H1 (cell line): ENCODE measurements at regions not wholly inside any gene's neighbourhood (a gene's known extent, or its start where the extent isn't known, plus 50 kb on each side); places are given as distances from the start of the nearest gene placed in this dataset.

Experiments used
- CTCF ChIA-PET: fragments of 300-600 bp; sonication (Branson Sonifier 250); formaldehyde crosslinking; loops from one replicate; lab custom pipeline; 2021; ENCODE audit not compliant: partially characterized antibody; lab: Charles Lee
- POLR2A ChIA-PET: fragments of 300-600 bp; sonication (Branson Sonifier 250); formaldehyde crosslinking; loops from one replicate; lab custom pipeline; 2021; ENCODE audit warnings: inconsistent platforms; ENCODE audit not compliant: partially characterized antibody; lab: Charles Lee
- DNase-seq, 2 experiments: peaks; one replicate each; pipeline versions ENCODE4 v3.0.0 to v3.0.0-alpha.2; 2010 to 2022; ENCODE audit warnings: low spot score in 2 of 2, low read depth in 1 of 2, mixed read lengths in 1 of 2
- FAIRE-seq: peaks from 2 replicates; lab custom pipeline; 2011; peaks lifted over from hg19 to GRCh38; lab: Jason Lieb, UNC
- H2AFZ ChIP-seq: 2 replicates; pipeline ENCODE4 v1.8.1; 2012; ENCODE audit warnings: low read length, inconsistent platforms
- H2AK5ac ChIP-seq: 2 replicates; pipeline ENCODE4 v1.6.1; 2013; ENCODE audit warnings: low read depth, low read length
- H2BK120ac ChIP-seq: replicated peaks from 2 replicates; pipeline ENCODE3; 2013; ENCODE audit warnings: low read depth, low read length, inconsistent platforms
- H2BK12ac ChIP-seq: 2 replicates; pipeline ENCODE4 v1.6.1; 2013; ENCODE audit warnings: low read depth, low read length
- H2BK15ac ChIP-seq: 2 replicates; pipeline ENCODE4 v1.6.1; 2013; ENCODE audit warnings: low read length
- H2BK20ac ChIP-seq: 2 replicates; pipeline ENCODE4 v1.6.1; 2013; ENCODE audit warnings: low read length
- H2BK5ac ChIP-seq: 2 replicates; pipeline ENCODE4 v1.6.1; 2013; ENCODE audit warnings: low read depth, low read length
- H3K14ac ChIP-seq: 2 replicates; pipeline ENCODE4 v1.6.1; 2013; ENCODE audit warnings: inconsistent platforms; ENCODE audit not compliant: insufficient read length
- H3K18ac ChIP-seq: 2 replicates; pipeline ENCODE4 v1.6.1; 2013; ENCODE audit warnings: low read length; ENCODE audit errors: extremely low read depth
- H3K23ac ChIP-seq: 2 replicates; pipeline ENCODE4 v1.6.1; 2013; ENCODE audit warnings: inconsistent platforms; ENCODE audit not compliant: insufficient read length
- H3K23me2 ChIP-seq: 2 replicates; pipeline ENCODE4 v1.6.1; 2013; ENCODE audit warnings: low read depth, low read length
- H3K27ac ChIP-seq: 2 replicates; pipeline ENCODE4 v1.6.1; 2011; ENCODE audit warnings: low read depth, low read length, inconsistent platforms
- H3K27me3 ChIP-seq, 4 experiments: replicated peaks in 1 of 4; 1 replicate in 1 of 4; 2 replicates in 3 of 4; pipeline versions ENCODE4 v1.6.1 to v1.8.1; 2011 to 2013; ENCODE audit warnings: low read length in 3 of 4, mild to moderate bottlenecking in 3 of 4, inconsistent platforms in 2 of 4, mixed read lengths in 2 of 4, moderate library complexity in 1 of 4; ENCODE audit not compliant: control insufficient read depth in 3 of 4, insufficient read depth in 3 of 4; ENCODE audit errors: extremely low read depth in 1 of 4
- H3K36me3 ChIP-seq, 4 experiments: 2 replicates each; pipeline versions ENCODE4 v1.6.1 to v1.8.1; 2011 to 2013; ENCODE audit warnings: mild to moderate bottlenecking in 4 of 4, low read length in 3 of 4, moderate library complexity in 2 of 4, control low read depth in 1 of 4, inconsistent platforms in 1 of 4; ENCODE audit not compliant: insufficient read depth in 4 of 4, control insufficient read depth in 2 of 4
- H3K4ac ChIP-seq: replicated peaks from 2 replicates; pipeline ENCODE3; 2013; ENCODE audit warnings: low read length, low read depth, mixed read lengths, inconsistent platforms; ENCODE audit not compliant: insufficient read length
- H3K4me1 ChIP-seq, 4 experiments: replicated peaks in 1 of 4; 1 replicate in 1 of 4; 2 replicates in 3 of 4; pipeline versions ENCODE4 v1.6.1 to v1.8.1; 2011 to 2013; ENCODE audit warnings: low read length in 3 of 4, inconsistent platforms in 2 of 4, mixed read lengths in 1 of 4; ENCODE audit not compliant: insufficient read depth in 4 of 4, control insufficient read depth in 3 of 4
- H3K4me2 ChIP-seq, 2 experiments: 2 replicates each; pipeline versions ENCODE4 v1.6.1 to v1.8.1; 2011 to 2013; ENCODE audit warnings: low read depth in 2 of 2, low read length in 2 of 2, control low read depth in 1 of 2, inconsistent platforms in 1 of 2, mild to moderate bottlenecking in 1 of 2; ENCODE audit not compliant: insufficient read depth in 1 of 2
- H3K4me3 ChIP-seq, 4 experiments: fragments of 200-600, 300-600 bp in 1 of 4; sonication (generic), shearing (Covaris generic), sonication (Bioruptor Twin) in 1 of 4; 2 replicates each; pipeline versions ENCODE4 v1.5.1 to v1.8.1; 2011 to 2016; ENCODE audit warnings: low read length in 4 of 4, low read depth in 3 of 4, control low read depth in 2 of 4, inconsistent platforms in 2 of 4, mild to moderate bottlenecking in 2 of 4, mixed read lengths in 1 of 4, moderate library complexity in 1 of 4; ENCODE audit not compliant: insufficient read depth in 2 of 4; ENCODE audit errors: extremely low read depth in 1 of 4
- H3K56ac ChIP-seq: replicated peaks from 2 replicates; pipeline ENCODE3; 2013; ENCODE audit warnings: low read depth, mild to moderate bottlenecking, mixed read lengths, low read length, inconsistent platforms; ENCODE audit not compliant: insufficient read length
- H3K79me1 ChIP-seq: 2 replicates; pipeline ENCODE4 v1.6.1; 2013; ENCODE audit warnings: low read depth, low read length, control low read depth
- H3K79me2 ChIP-seq, 2 experiments: 2 replicates each; pipeline versions ENCODE4 v1.6.1 to v1.8.1; 2012 to 2013; ENCODE audit warnings: low read length in 2 of 2, mild to moderate bottlenecking in 2 of 2, inconsistent platforms in 1 of 2; ENCODE audit not compliant: insufficient read depth in 2 of 2, control insufficient read depth in 1 of 2
- H3K9ac ChIP-seq, 4 experiments: replicated peaks in 1 of 4; 1 replicate in 1 of 4; 2 replicates in 3 of 4; pipeline versions ENCODE4 v1.6.1 to v1.8.1; 2011 to 2013; ENCODE audit warnings: low read depth in 3 of 4, low read length in 3 of 4, control low read depth in 2 of 4, mild to moderate bottlenecking in 2 of 4, moderate library complexity in 2 of 4, inconsistent platforms in 1 of 4; ENCODE audit errors: extremely low read depth in 1 of 4
- H3K9me3 ChIP-seq, 2 experiments: 2 replicates each; pipeline versions ENCODE4 v1.6.1 to v1.8.1; 2012 to 2013; ENCODE audit warnings: mild to moderate bottlenecking in 2 of 2, moderate library complexity in 2 of 2, control low read depth in 1 of 2, inconsistent platforms in 1 of 2, low read depth in 1 of 2, low read length in 1 of 2, mixed read lengths in 1 of 2; ENCODE audit not compliant: insufficient read depth in 2 of 2
- H4K20me1 ChIP-seq, 2 experiments: replicated peaks in 1 of 2; 2 replicates each; pipeline versions ENCODE3 to v1.8.1; 2011 to 2013; ENCODE audit warnings: inconsistent platforms in 2 of 2, low read length in 2 of 2, mild to moderate bottlenecking in 1 of 2; ENCODE audit not compliant: insufficient read depth in 2 of 2, control insufficient read depth in 1 of 2
- H4K5ac ChIP-seq: 2 replicates; pipeline ENCODE4 v1.6.1; 2013; ENCODE audit warnings: low read length, low read depth, mixed read lengths, inconsistent platforms; ENCODE audit not compliant: insufficient read length
- H4K8ac ChIP-seq: 2 replicates; pipeline ENCODE4 v1.8.0; 2013; ENCODE audit warnings: mild to moderate bottlenecking, moderate library complexity, low read length, inconsistent platforms; ENCODE audit not compliant: insufficient read depth; ENCODE audit errors: extremely low read depth
- H4K91ac ChIP-seq: replicated peaks from 2 replicates; pipeline ENCODE3; 2013; ENCODE audit warnings: low read length, mixed read lengths, inconsistent platforms; ENCODE audit not compliant: insufficient read length
- CEBPB ChIP-seq: IDR thresholded peaks from 2 replicates; pipeline ENCODE4 v1.6.1; 2012; ENCODE audit warnings: low read depth, low read length
- EP300 ChIP-seq, 2 experiments: IDR thresholded peaks; 1 replicate in 1 of 2; 2 replicates in 1 of 2; pipeline ENCODE4 v1.6.1; 2011 to 2012; ENCODE audit warnings: low read depth in 2 of 2, low read length in 2 of 2, mild to moderate bottlenecking in 2 of 2, borderline replicate concordance in 1 of 2, inconsistent platforms in 1 of 2, moderate library complexity in 1 of 2
- MAFK ChIP-seq: IDR thresholded peaks from 2 replicates; pipeline ENCODE4 v1.6.1; 2012; ENCODE audit warnings: low read depth, mild to moderate bottlenecking, improper control_type of control experiment, low read length
- NANOG ChIP-seq: IDR thresholded peaks from 2 replicates; pipeline ENCODE4 v1.6.1; 2011; ENCODE audit warnings: low read length, low read depth, mild to moderate bottlenecking, inconsistent platforms; ENCODE audit not compliant: insufficient read depth, poor library complexity, severe bottlenecking
- RXRA ChIP-seq: IDR thresholded peaks from 2 replicates; pipeline ENCODE4 v1.6.1; 2011; ENCODE audit warnings: low read depth, mild to moderate bottlenecking, low read length, moderate library complexity; ENCODE audit not compliant: insufficient read depth
- WGBS, 2 experiments: shearing (Covaris generic) in 1 of 2; methylation state at CpG; one replicate each; pipeline versions ENCODE4 v1.1.6 to v1.1.7; 2013 to 2015; ENCODE audit warnings: low lambda C conversion rate in 2 of 2, mixed read lengths in 2 of 2, inconsistent platforms in 1 of 2, low coverage in 1 of 2, missing lambda C conversion rate in 1 of 2; ENCODE audit not compliant: insufficient replicate concordance in 2 of 2, insufficient coverage in 1 of 2, insufficient read length in 1 of 2; ENCODE audit errors: extremely low coverage in 1 of 2, missing lambda C conversion rate in 1 of 2; 5-methylcytosine and 5-hydroxymethylcytosine counted together

DNA sequence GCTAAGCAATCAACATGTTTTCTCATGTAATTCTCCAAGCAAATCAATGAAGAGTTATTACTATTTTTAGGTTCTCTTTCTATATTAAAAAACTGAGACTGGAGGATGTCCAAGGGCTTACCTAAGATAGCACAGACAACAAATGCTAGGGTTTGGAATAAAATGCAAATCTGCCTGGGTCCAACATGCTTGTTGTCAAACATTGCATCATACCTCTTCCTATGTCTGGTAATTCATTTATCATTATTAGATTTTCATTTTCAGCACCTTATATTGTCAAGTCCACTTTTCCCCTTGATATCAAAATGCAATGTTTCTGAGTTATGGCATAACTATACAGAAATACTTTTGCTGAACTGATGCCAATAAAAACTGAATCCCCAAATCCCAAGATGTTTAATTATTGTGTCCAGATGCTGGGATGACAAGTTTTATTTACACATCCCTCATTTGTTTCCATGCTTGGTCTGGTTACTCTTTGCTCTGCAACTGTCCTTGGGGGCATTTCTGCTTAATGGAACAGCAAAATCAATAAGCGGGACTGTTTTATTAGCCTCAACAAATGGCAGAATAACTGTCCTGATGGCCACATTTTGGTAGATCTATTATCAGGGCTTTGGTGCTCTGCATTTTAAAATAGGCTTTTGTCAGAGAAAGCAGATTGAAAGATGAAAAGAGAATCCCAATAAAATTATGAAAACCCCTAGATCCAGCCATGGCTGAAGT is 86.0 kb downstream of the C11orf87 start:
- Histone ChIP-seq H2BK120ac (no peak overlapping the region), H3K4me2 (no peak overlapping the region), H3K56ac (no peak overlapping the region), H3K18ac (no peak overlapping the region), H3K14ac (no peak overlapping the region), H3K79me1 (no peaks in the 10 kb centered on the region), H3K4me3 (no peak overlapping the region), H4K8ac (no peak overlapping the region), H4K5ac (no peak overlapping the region), H4K20me1 (no peaks in the 10 kb centered on the region), H3K4ac (no peak overlapping the region), H4K91ac (no peak overlapping the region), H3K23me2 (no peaks in the 10 kb centered on the region), H3K4me1 (no peaks in the 10 kb centered on the region), H2AFZ (no peak overlapping the region), H3K27ac (no peak overlapping the region), H3K23ac (no peak overlapping the region), H2BK15ac (no peak overlapping the region), H3K36me3 (no peaks in the 10 kb centered on the region), H2AK5ac (no peak overlapping the region), H2BK5ac (no peak overlapping the region), H3K9ac (no peak overlapping the region), H3K79me2 (no peaks in the 10 kb centered on the region), H2BK20ac (no peak overlapping the region), H3K27me3 (no peaks in the 10 kb centered on the region), H2BK12ac (no peak overlapping the region), H3K9me3 (no peaks in the 10 kb centered on the region)
- DNase-seq (no peak), FAIRE-seq (no peak)
- TF ChIP-seq CEBPB (no peak), RXRA (no peak), EP300 (IDR thresholded peaks at IDR 0.05; ENCODE audit: borderline replicate concordance in 1 of 2, low read depth in 2 of 2, low read length in 2 of 2) (no peak), MAFK (no peak), NANOG (no peak)
- WGBS, 2 experiments, result 91% methylated on average over 1 of the region's 1 CpG; no CpG with 5 or more reads in 1 of the 2 experiments
- POLR2A ChIA-PET, result no interaction called here
- CTCF ChIA-PET, result no interaction called here
